IMR-90 (cell line): ENCODE measurements at regions not wholly inside any gene's neighbourhood (a gene's known extent, or its start where the extent isn't known, plus 50 kb on each side); places are given as distances from the start of the nearest gene placed in this dataset.

ENCODE experiments used
- ATAC-seq: fragments of 200-7000 bp; cut with Tn5 transposase; 2 replicates; pipeline ENCODE4 v1.9.1; 2020; ENCODE audit warnings: low read depth, mild to moderate bottlenecking, moderate library complexity
- BruUV-seq: library from RNA; stranded (reverse); fragments of 400-500 nt; replicated peaks from 2 replicates; lab custom pipeline; 2021; lab: Mats Ljungman, UMichigan
- CTCF ChIA-PET: fragments of 300-600 bp; formaldehyde crosslinking; extraction: SDS; loops from one replicate; lab custom pipeline; 2021; ENCODE audit warnings: antibody characterized with exemption; lab: Yijun Ruan, JAX
- POLR2A ChIA-PET: fragments of 300-600 bp; sonication (Branson Sonifier 250); formaldehyde crosslinking; loops from one replicate; lab custom pipeline; 2022; ENCODE audit warnings: antibody characterized with exemption; ENCODE audit not compliant: unreplicated experiment; lab: Charles Lee
- DNase-seq: peaks from one replicate; pipeline ENCODE4 v3.0.0; 2013
- H2AFZ ChIP-seq: replicated peaks from 2 replicates; pipeline ENCODE3; 2013; ENCODE audit warnings: low read length, mild to moderate bottlenecking; ENCODE audit not compliant: poor library complexity
- H2AK5ac ChIP-seq: 2 replicates; pipeline ENCODE4 v1.6.1; 2013; ENCODE audit warnings: low read depth, low read length, inconsistent platforms
- H2AK9ac ChIP-seq: replicated peaks from 2 replicates; pipeline ENCODE3; 2013; ENCODE audit warnings: mild to moderate bottlenecking, low read depth, low read length, moderate library complexity; ENCODE audit not compliant: poor library complexity
- H2BK120ac ChIP-seq: 2 replicates; pipeline ENCODE4 v1.6.1; 2013; ENCODE audit warnings: low read depth, low read length, inconsistent platforms
- H2BK15ac ChIP-seq: 3 replicates; pipeline ENCODE4 v1.6.1; 2013; ENCODE audit warnings: low read depth, low read length, inconsistent platforms
- H2BK20ac ChIP-seq: 2 replicates; pipeline ENCODE4 v1.6.1; 2013; ENCODE audit warnings: low read depth, mild to moderate bottlenecking, inconsistent platforms, low read length, moderate library complexity
- H2BK5ac ChIP-seq: 2 replicates; pipeline ENCODE4 v1.6.1; 2013; ENCODE audit warnings: mild to moderate bottlenecking, low read depth, low read length, inconsistent platforms; ENCODE audit not compliant: poor library complexity, severe bottlenecking
- H3K14ac ChIP-seq: replicated peaks from 2 replicates; pipeline ENCODE4 v1.6.1; 2013; ENCODE audit warnings: low read depth, low read length, inconsistent platforms
- H3K18ac ChIP-seq: 2 replicates; pipeline ENCODE4 v1.6.1; 2013; ENCODE audit warnings: low read depth, low read length, control low read depth
- H3K23ac ChIP-seq: 2 replicates; pipeline ENCODE4 v1.6.1; 2013; ENCODE audit warnings: low read depth, low read length, inconsistent platforms
- H3K27ac ChIP-seq: 2 replicates; pipeline ENCODE4 v1.5.1; 2013; ENCODE audit warnings: mild to moderate bottlenecking, control low read depth, low read length; ENCODE audit not compliant: insufficient read depth
- H3K27me3 ChIP-seq: 2 replicates; pipeline ENCODE4 v1.6.1; 2013; ENCODE audit warnings: low read length; ENCODE audit not compliant: control insufficient read depth, insufficient read depth
- H3K36me3 ChIP-seq: 2 replicates; pipeline ENCODE4 v1.6.1; 2013; ENCODE audit warnings: low read length, mixed read lengths; ENCODE audit not compliant: control insufficient read depth, insufficient read depth
- H3K4ac ChIP-seq: 2 replicates; pipeline ENCODE4 v1.6.1; 2013; ENCODE audit warnings: low read depth, low read length, inconsistent platforms
- H3K4me1 ChIP-seq: 2 replicates; pipeline ENCODE4 v1.6.1; 2013; ENCODE audit warnings: low read length, mixed read lengths; ENCODE audit not compliant: control insufficient read depth, insufficient read depth
- H3K4me2 ChIP-seq: 2 replicates; pipeline ENCODE4 v1.6.1; 2013; ENCODE audit warnings: low read depth, mild to moderate bottlenecking, control low read depth, low read length, moderate library complexity
- H3K4me3 ChIP-seq: 2 replicates; pipeline ENCODE4 v1.5.1; 2013; ENCODE audit warnings: low read depth, mild to moderate bottlenecking, control low read depth, low read length, moderate library complexity; ENCODE audit not compliant: insufficient read depth
- H3K56ac ChIP-seq: 2 replicates; pipeline ENCODE4 v1.6.1; 2013; ENCODE audit warnings: low read length, inconsistent platforms; ENCODE audit not compliant: insufficient read depth; ENCODE audit errors: extremely low read depth
- H3K79me1 ChIP-seq, 2 experiments: 2 replicates each; pipeline ENCODE4 v1.6.1; 2013; ENCODE audit warnings: low read length in 2 of 2, inconsistent platforms in 1 of 2, low read depth in 1 of 2
- H3K9ac ChIP-seq: 2 replicates; pipeline ENCODE4 v1.6.1; 2013; ENCODE audit warnings: low read depth, low read length, control low read depth
- H3K9me1 ChIP-seq: 2 replicates; pipeline ENCODE4 v1.6.1; 2013; ENCODE audit warnings: low read length, inconsistent platforms; ENCODE audit not compliant: insufficient read depth
- H3K9me3 ChIP-seq: 2 replicates; pipeline ENCODE4 v1.6.1; 2013; ENCODE audit warnings: low read length; ENCODE audit not compliant: control insufficient read depth, insufficient read depth
- H4K20me1 ChIP-seq: 2 replicates; pipeline ENCODE4 v1.6.1; 2013; ENCODE audit warnings: low read length, inconsistent platforms; ENCODE audit not compliant: insufficient read depth
- H4K5ac ChIP-seq: 2 replicates; pipeline ENCODE4 v1.6.1; 2013; ENCODE audit warnings: mild to moderate bottlenecking, low read depth, low read length, control low read depth
- H4K8ac ChIP-seq, 2 experiments: 2 replicates each; pipeline ENCODE4 v1.6.1; 2013; ENCODE audit warnings: low read depth in 2 of 2, low read length in 2 of 2, control low read depth in 1 of 2, inconsistent platforms in 1 of 2
- H4K91ac ChIP-seq: 2 replicates; pipeline ENCODE4 v1.6.1; 2013; ENCODE audit warnings: low read depth, low read length, inconsistent platforms; ENCODE audit not compliant: insufficient read depth
- BHLHE40 ChIP-seq: fragments of 150-350 bp; IDR thresholded peaks from 2 replicates; pipeline ENCODE4 v1.6.1; 2016; ENCODE audit warnings: mild to moderate bottlenecking, low read depth, low read length
- CEBPB ChIP-seq: IDR thresholded peaks from 2 replicates; pipeline ENCODE4 v1.6.1; 2012; ENCODE audit warnings: low read depth, low read length, improper control_type of control experiment
- CHD1 ChIP-seq: IDR thresholded peaks from 2 replicates; pipeline ENCODE4 v1.6.1; 2012; ENCODE audit warnings: low read depth, low read length, improper control_type of control experiment
- CTCF ChIP-seq: conservative IDR thresholded peaks from 2 replicates; pipeline ENCODE4 v1.5.1; 2012; ENCODE audit warnings: mild to moderate bottlenecking, low read depth, low read length, improper control_type of control experiment
- FOS ChIP-seq: fragments of 150-350 bp; IDR thresholded peaks from 2 replicates; pipeline ENCODE4 v1.6.1; 2016; ENCODE audit warnings: low read depth, low read length
- MAFK ChIP-seq: IDR thresholded peaks from 2 replicates; pipeline ENCODE4 v1.6.1; 2012; ENCODE audit warnings: low read depth, low read length, improper control_type of control experiment
- MAZ ChIP-seq: IDR thresholded peaks from 2 replicates; pipeline ENCODE4 v1.6.1; 2012; ENCODE audit warnings: low read depth, mild to moderate bottlenecking, low read length, improper control_type of control experiment, moderate library complexity, borderline replicate concordance
- MXI1 ChIP-seq: IDR thresholded peaks from 2 replicates; pipeline ENCODE4 v1.6.1; 2012; ENCODE audit warnings: low read depth, mild to moderate bottlenecking, low read length, moderate library complexity, borderline replicate concordance
- NFE2L2 ChIP-seq: fragments of 150-350 bp; IDR thresholded peaks from 2 replicates; pipeline ENCODE4 v1.6.1; 2016; ENCODE audit warnings: low read depth, mild to moderate bottlenecking, low read length
- POLR2A ChIP-seq: IDR thresholded peaks from 2 replicates; pipeline ENCODE4 v1.6.1; 2012; ENCODE audit warnings: mild to moderate bottlenecking, low read depth, low read length
- RAD21 ChIP-seq: IDR thresholded peaks from 2 replicates; pipeline ENCODE4 v1.6.1; 2012; ENCODE audit warnings: low read length, improper control_type of control experiment
- RCOR1 ChIP-seq: IDR thresholded peaks from 2 replicates; pipeline ENCODE4 v1.6.1; 2012; ENCODE audit warnings: mild to moderate bottlenecking, low read length, improper control_type of control experiment; ENCODE audit not compliant: insufficient replicate concordance
- RFX5 ChIP-seq: IDR thresholded peaks from 2 replicates; pipeline ENCODE4 v1.8.0; 2012; ENCODE audit warnings: low read depth, mild to moderate bottlenecking, low read length, moderate library complexity
- SMC3 ChIP-seq: fragments of 150-350 bp; IDR thresholded peaks from 2 replicates; pipeline ENCODE4 v1.6.1; 2016; ENCODE audit warnings: low read depth, mild to moderate bottlenecking, antibody characterized with exemption, low read length, moderate library complexity
- USF2 ChIP-seq: fragments of 150-350 bp; IDR thresholded peaks from 2 replicates; pipeline ENCODE4 v1.6.1; 2017; ENCODE audit warnings: mild to moderate bottlenecking, antibody characterized with exemption, low read length, low read depth
- WGBS, 2 experiments: methylation state at CpG; one replicate each; pipeline versions ENCODE4 v1.1.5 to v1.1.7; 2013; ENCODE audit warnings: missing lambda C conversion rate in 2 of 2; ENCODE audit not compliant: insufficient read length in 1 of 2; ENCODE audit errors: extremely low coverage in 2 of 2; 5-methylcytosine and 5-hydroxymethylcytosine counted together
- dilution Hi-C: fragments of 300-500 bp; cut with HindIII; formaldehyde crosslinking; loops from one replicate; pipeline ENCODE4 v1.14.3; 2018; ENCODE audit warnings: low sequenced_read_pairs; ENCODE audit not compliant: unreplicated experiment
- in situ Hi-C: fragments of 300-500 bp; cut with MboI; formaldehyde crosslinking; loops from 3 replicates; pipeline ENCODE4 v1.14.3; 2019; ENCODE audit warnings: low sequenced_read_pairs, inconsistent platforms, mixed read lengths
- intact Hi-C: fragments of 100-400 bp; cut with micrococcal nuclease; formaldehyde crosslinking; loops from 2 replicates; pipeline ENCODE4 v1.10.0; 2022
- TF ChIP-seq, protein P1 (sequence below): fragments of 150-350 bp; IDR thresholded peaks from 2 replicates; pipeline ENCODE4 v1.6.1; 2016; ENCODE audit warnings: low read depth, mild to moderate bottlenecking, low read length, moderate library complexity, borderline replicate concordance

DNA sequence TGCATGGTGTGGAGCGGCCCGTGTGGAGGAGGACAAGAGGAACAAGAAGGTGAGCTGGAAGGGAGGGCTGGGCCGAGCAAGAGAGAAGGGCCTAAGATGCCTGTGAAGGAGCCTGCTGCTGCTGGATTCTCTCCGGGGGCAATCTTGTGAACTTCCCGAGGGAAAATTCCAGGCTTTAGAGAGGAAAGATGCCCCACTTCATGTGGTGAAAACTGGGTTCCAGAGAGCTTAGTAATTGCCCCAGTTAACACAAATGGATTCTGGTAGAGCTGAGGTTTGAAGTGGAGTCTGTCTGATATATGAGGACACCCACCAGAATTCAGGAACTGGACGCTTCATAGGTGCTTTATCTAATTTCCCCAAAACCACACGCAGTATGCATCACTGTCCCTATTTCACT is 114.1 kb upstream of the ZMIZ1 start:
- H3K36me3 ChIP-seq, result no peaks in the 10 kb centered on the region
- in situ Hi-C loops, result no loop called here
- no peak overlapping the region for H2BK15ac ChIP-seq
- BruUV-seq, result no TSS peak
- dilution Hi-C loops, result no loop called here
- no peaks in the 10 kb centered on the region for H4K20me1 ChIP-seq
- no peak overlapping the region for H3K18ac ChIP-seq
- H2AK5ac ChIP-seq, result peak overlapping the region; percentile 47; the same call in 1 of the 2 replicates
- peaks cover 13% of the 10 kb centered on the region for H3K9me1 ChIP-seq
- no peak overlapping the region for H2AFZ ChIP-seq
- H3K14ac ChIP-seq, result no peak overlapping the region
- H4K8ac ChIP-seq, result no peak overlapping the region; a peak in 1 of 4 replicates
- H3K4ac ChIP-seq, result no peak overlapping the region
- intact Hi-C loops, result no loop called here
- no peak overlapping the region for H4K91ac ChIP-seq
- DNase-seq, result no peak
- no peak overlapping the region for H2BK120ac ChIP-seq
- H3K27ac ChIP-seq, result no peak overlapping the region
- H3K9ac ChIP-seq, result no peak overlapping the region
- H2AK9ac ChIP-seq, result peak overlapping the region; percentile 59
- no peak overlapping the region for H3K56ac ChIP-seq
- TF ChIP-seq CHD1 (no peak), MAFK (no peak), CTCF (no peak), MAZ (no peak), RAD21 (no peak), RCOR1 (no peak), BHLHE40 (no peak), RFX5 (no peak), POLR2A (no peak), USF2 (no peak), MXI1 (no peak), FOS (no peak), SMC3 (no peak), NFE2L2 (no peak), CEBPB (no peak)
- TF ChIP-seq, protein P1, sequence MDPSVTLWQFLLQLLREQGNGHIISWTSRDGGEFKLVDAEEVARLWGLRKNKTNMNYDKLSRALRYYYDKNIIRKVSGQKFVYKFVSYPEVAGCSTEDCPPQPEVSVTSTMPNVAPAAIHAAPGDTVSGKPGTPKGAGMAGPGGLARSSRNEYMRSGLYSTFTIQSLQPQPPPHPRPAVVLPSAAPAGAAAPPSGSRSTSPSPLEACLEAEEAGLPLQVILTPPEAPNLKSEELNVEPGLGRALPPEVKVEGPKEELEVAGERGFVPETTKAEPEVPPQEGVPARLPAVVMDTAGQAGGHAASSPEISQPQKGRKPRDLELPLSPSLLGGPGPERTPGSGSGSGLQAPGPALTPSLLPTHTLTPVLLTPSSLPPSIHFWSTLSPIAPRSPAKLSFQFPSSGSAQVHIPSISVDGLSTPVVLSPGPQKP, result no peak
- no peak overlapping the region for H3K23ac ChIP-seq
- H3K27me3 ChIP-seq, result no peaks in the 10 kb centered on the region; the same call in 1 of the 2 replicates
- CTCF ChIA-PET, result no interaction called here
- H2BK5ac ChIP-seq, result no peak overlapping the region
- no peak overlapping the region for H3K4me2 ChIP-seq
- no peak overlapping the region for H4K5ac ChIP-seq
- POLR2A ChIA-PET, result no interaction called here
- H3K9me3 ChIP-seq, result no peaks in the 10 kb centered on the region
- H3K79me1 ChIP-seq, result no peaks in the 10 kb centered on the region
- 89% methylated on average over 3 of the region's 7 CpGs; no CpG with 5 or more reads in 1 of the 2 experiments for WGBS, 2 experiments
- no peak for ATAC-seq
- peaks cover 10% of the 10 kb centered on the region; the same call in 1 of the 2 replicates for H3K4me1 ChIP-seq
- H2BK20ac ChIP-seq, result no peak overlapping the region
- no peak overlapping the region for H3K4me3 ChIP-seq
